ENCODE measurements at regions not wholly inside any gene's neighbourhood (a gene's known extent, or its start where the extent isn't known, plus 50 kb on each side); places are given as distances from the start of the nearest gene placed in this dataset.

GRCh38 chr12:93318720-93319522 is 58.8 kb upstream of the NUDT4 start:
- Histone ChIP-seq H3K79me2 (ENCODE audit: low read depth) (no peaks in the 10 kb centered on the region), H3K27me3 (ENCODE audit: insufficient read depth, low read depth) (no peaks in the 10 kb centered on the region), H3K9me2 (ENCODE audit: insufficient read depth) (no peaks in the 10 kb centered on the region), H3K9me3 (ENCODE audit: insufficient read depth, low read depth) (no peaks in the 10 kb centered on the region), H3K4me2 (no peak overlapping the region), H4K20me1 (ENCODE audit: insufficient read depth) (no peaks in the 10 kb centered on the region), H3K27ac (no peak overlapping the region), H3K36me3 (ENCODE audit: low read depth) (no peaks in the 10 kb centered on the region), H3K4me3 (no peak overlapping the region), H3F3A (ENCODE audit: insufficient read depth, low read depth) (peaks cover 24% of the 10 kb centered on the region), H3K4me1 (replicated peaks; ENCODE audit: insufficient read depth) (peaks cover 39% of the 10 kb centered on the region), H2AFZ (no peak overlapping the region)
- ChIA-PET POLR2A (ENCODE audit: unreplicated experiment) (no interaction called here), CTCF (no interaction called here)
- TF ChIP-seq EZH2 (IDR thresholded peaks at IDR 0.05; ENCODE audit: low read depth) (no peak), CTCF (conservative IDR thresholded peaks at IDR 0.05) (no peak)
- BruUV-seq (replicated peaks), result no TSS peak
- intact Hi-C loops (cut with micrococcal nuclease; ENCODE audit: unreplicated experiment), result no loop called here
- no peak for DNase-seq

GRCh38 chr12:93319523-93320050 is 58.1 kb upstream of the NUDT4 start:
- ChIA-PET POLR2A (ENCODE audit: unreplicated experiment) (no interaction called here), CTCF (no interaction called here)
- intact Hi-C loops (cut with micrococcal nuclease; ENCODE audit: unreplicated experiment), result no loop called here

GRCh38 chr12:93322784-93323183 is 54.9 kb upstream of the NUDT4 start:
- H2AFZ ChIP-seq, result no peak overlapping the region

More at GRCh38 chr12:93319523-93320050, 58.1 kb upstream of the NUDT4 start:
- Histone ChIP-seq H3K27ac (no peak overlapping the region), H3K27me3 (ENCODE audit: insufficient read depth, low read depth) (no peaks in the 10 kb centered on the region), H3K9me2 (ENCODE audit: insufficient read depth) (no peaks in the 10 kb centered on the region), H3K79me2 (ENCODE audit: low read depth) (no peaks in the 10 kb centered on the region), H3K4me1 (replicated peaks; ENCODE audit: insufficient read depth) (peaks cover 36% of the 10 kb centered on the region), H3K4me2 (no peak overlapping the region), H3K9me3 (ENCODE audit: insufficient read depth, low read depth) (no peaks in the 10 kb centered on the region), H3K36me3 (ENCODE audit: low read depth) (no peaks in the 10 kb centered on the region), H3K4me3 (no peak overlapping the region), H2AFZ (no peak overlapping the region), H4K20me1 (ENCODE audit: insufficient read depth) (no peaks in the 10 kb centered on the region), H3F3A (ENCODE audit: insufficient read depth, low read depth) (peaks cover 20% of the 10 kb centered on the region)
- TF ChIP-seq EZH2 (IDR thresholded peaks at IDR 0.05; ENCODE audit: low read depth) (no peak), CTCF (conservative IDR thresholded peaks at IDR 0.05) (no peak)
- BruUV-seq (replicated peaks), result no TSS peak
- no peak for DNase-seq

More at GRCh38 chr12:93322784-93323183, 54.9 kb upstream of the NUDT4 start:
- ChIA-PET CTCF (no interaction called here), POLR2A (ENCODE audit: unreplicated experiment) (interaction anchor here (0.7 kb wide), 1 partner anchor 243 kb away, joined by 37 read pairs; no protein-coding TSS in a partner anchor)
- no TSS peak for BruUV-seq (replicated peaks)
- Histone ChIP-seq H3K4me1 (replicated peaks; ENCODE audit: insufficient read depth) (peaks cover 11% of the 10 kb centered on the region; the same call in 1 of the 2 replicates), H3K4me3 (no peak overlapping the region), H3K36me3 (ENCODE audit: low read depth) (no peaks in the 10 kb centered on the region), H3K9me2 (ENCODE audit: insufficient read depth) (no peaks in the 10 kb centered on the region), H3K9me3 (ENCODE audit: insufficient read depth, low read depth) (no peaks in the 10 kb centered on the region), H3K79me2 (ENCODE audit: low read depth) (no peaks in the 10 kb centered on the region), H4K20me1 (ENCODE audit: insufficient read depth) (no peaks in the 10 kb centered on the region), H3K27me3 (ENCODE audit: insufficient read depth, low read depth) (no peaks in the 10 kb centered on the region), H3F3A (ENCODE audit: insufficient read depth, low read depth) (no peaks in the 10 kb centered on the region), H3K4me2 (no peak overlapping the region), H3K27ac (no peak overlapping the region)
- DNase-seq, result no peak
- no peak for TF ChIP-seq CTCF (conservative IDR thresholded peaks at IDR 0.05)
- TF ChIP-seq EZH2 (IDR thresholded peaks at IDR 0.05; ENCODE audit: low read depth), result no peak
- intact Hi-C loops (cut with micrococcal nuclease; ENCODE audit: unreplicated experiment), result no loop called here
